ENCODE measurements at regions not wholly inside any gene's neighbourhood (a gene's known extent, or its start where the extent isn't known, plus 50 kb on each side); places are given as distances from the start of the nearest gene placed in this dataset.

DNA sequence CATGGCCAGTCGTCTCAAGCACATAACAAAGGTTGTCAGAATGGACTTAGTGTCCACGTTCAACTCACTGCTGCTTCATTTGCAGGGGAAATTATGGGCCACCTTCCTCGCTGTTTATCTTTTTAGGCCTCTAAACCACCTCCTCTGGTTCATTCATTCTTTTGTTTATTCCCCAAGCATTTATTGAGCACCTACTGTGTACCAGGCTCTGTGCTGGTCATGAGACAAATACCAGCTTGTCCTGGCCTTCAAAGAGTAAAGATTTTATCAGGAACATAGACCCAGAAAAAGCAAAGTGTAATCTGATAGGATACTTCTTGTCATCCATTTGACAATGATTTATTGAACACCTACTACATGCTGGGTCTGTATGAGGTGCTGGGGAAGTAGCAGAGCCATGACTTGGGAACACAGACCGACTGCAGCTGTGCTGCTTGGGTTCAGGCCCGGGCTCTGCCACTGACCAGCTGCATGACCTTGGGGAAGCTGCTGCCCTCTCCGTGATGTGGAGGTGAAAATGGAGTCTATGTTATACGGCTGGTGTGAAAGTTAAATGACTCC, 63.4 kb upstream of the SLC6A6 start:
- no peak for DNase-seq

GRCh38 chr3:14340960-14341708, 61.3 kb upstream of the SLC6A6 start:
- DNase-seq, result no peak

GRCh38 chr3:14343338-14344112, 58.9 kb upstream of the SLC6A6 start:
- no peak for DNase-seq

GRCh38 chr3:14344351-14344750, 58.1 kb upstream of the SLC6A6 start:
- DNase-seq, result no peak

GRCh38 chr3:14345496-14346150, 56.8 kb upstream of the SLC6A6 start:
- no peak for DNase-seq

- DNase-seq, result no peak
Measured at GRCh38 chr3:14346191-14346590, 56.2 kb upstream of the SLC6A6 start.

DNA sequence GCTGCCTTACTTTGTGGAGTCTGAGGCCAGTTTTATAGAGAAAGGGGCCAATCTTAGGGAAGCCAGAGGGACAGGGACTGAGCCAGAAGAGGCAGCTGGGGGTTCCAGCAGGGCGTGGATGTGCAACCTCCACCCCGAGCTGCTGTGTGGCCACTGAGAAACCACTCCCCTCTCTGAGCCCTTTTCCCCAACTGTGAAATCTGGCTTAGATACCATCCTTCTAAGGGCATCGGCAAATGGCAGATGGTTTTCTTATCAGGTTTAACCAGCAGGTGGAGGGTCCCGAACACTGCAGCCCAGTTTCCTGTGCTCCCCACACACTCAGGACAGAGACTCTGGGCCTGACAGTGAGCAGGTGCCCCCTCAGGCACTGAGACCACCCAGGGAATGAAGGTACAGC, 55.8 kb upstream of the SLC6A6 start:
- DNase-seq, result no peak

DNA sequence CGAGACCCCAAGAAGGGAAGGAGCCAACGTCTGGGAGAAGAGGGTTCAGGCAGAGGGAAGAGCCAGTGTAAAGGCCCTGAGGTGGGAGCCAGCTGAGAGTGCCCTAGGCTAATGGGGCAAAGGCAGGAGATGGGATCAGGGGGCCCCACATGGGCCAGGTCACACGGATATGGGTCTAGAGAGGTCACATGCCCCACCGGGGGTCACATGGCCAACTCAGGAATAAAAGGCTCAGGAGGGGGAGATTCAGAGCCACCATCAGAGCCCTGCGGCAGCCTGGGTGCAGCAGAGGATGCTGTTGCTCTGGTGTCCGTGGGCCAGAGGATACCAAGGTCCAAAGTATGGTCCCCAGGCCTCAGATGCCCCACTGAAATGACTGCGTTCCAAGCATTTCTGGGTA, 55.3 kb upstream of the SLC6A6 start:
- DNase-seq, result no peak

DNA sequence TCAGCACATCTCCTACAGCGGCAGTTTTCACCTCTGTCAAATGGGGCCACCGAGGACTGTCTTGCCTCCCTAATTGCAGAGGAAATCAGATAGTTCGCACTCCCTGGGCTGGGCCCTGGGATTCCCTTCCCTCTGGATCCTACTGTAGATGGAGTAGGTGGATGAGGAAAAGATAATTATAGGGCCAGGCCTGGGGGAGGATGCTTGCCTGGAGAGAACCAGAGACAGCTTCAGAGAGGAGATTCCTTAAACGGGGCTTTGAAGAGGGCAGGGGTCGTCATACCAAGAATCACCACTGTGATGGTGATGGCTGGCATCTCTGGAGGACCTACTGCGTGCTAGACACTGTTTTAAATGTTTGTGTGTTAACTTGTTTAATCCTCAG, 50.8 kb upstream of the SLC6A6 start:
- no peak for DNase-seq

DNA sequence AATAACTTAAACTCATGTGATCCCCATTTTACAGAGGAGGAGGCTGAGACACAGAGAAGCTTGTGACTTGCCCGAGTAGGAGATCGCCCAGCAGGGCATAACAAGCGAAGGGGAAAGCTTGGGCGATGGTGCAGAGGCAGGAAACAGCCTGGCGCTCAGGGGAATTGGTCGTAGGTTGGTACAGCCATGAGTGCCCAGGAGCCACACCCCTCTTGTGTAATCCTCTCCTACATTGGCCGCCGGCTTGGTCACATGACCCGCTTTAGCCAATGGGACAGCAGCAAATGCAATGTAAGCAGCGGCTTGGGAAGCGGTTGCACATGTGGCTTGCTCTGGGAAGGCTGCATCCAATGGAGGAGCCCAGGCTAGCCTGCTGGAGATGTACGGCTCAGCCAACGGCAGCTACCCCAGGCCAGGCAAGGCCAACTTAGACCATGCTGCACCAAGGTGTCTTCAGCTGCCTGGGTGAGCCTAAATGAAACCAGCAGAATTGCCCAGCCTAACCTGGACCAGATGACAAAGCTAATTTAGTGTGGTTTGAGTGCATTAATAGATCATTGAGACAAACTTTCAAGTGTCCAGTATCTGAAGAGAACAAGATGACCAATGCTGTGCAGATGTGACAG, 50.3 kb upstream of the SLC6A6 start:
- DNase-seq, result no peak
